CD14-positive monocyte (primary cell): ENCODE measurements at regions not wholly inside any gene's neighbourhood (a gene's known extent, or its start where the extent isn't known, plus 50 kb on each side); places are given as distances from the start of the nearest gene placed in this dataset.
A peak's percentile ranks its signal among the peaks of the same experiment; 100 is the strongest.

ENCODE experiments used
- DNase-seq, 3 donors: peaks; one replicate each; pipeline ENCODE4 v3.0.0-alpha.2; 2011 to 2022
- H2AFZ ChIP-seq: 2 replicates; pipeline ENCODE4 v1.6.0; 2012; ENCODE audit warnings: mild to moderate bottlenecking, low read depth, low read length, inconsistent platforms; ENCODE audit not compliant: insufficient read depth, poor library complexity, severe bottlenecking
- H3K27ac ChIP-seq, 2 donors: 1 replicate in 1 of 2; 2 replicates in 1 of 2; pipeline ENCODE4 v1.5.1; 2012 to 2013; ENCODE audit warnings: low read length in 2 of 2, control low read depth in 1 of 2, inconsistent platforms in 1 of 2, low read depth in 1 of 2, mild to moderate bottlenecking in 1 of 2
- H3K27me3 ChIP-seq, 2 donors: one replicate each; pipeline versions ENCODE4 v1.6.0 to v1.6.1; 2011 to 2013; ENCODE audit warnings: low read length in 2 of 2; ENCODE audit not compliant: control insufficient read depth in 2 of 2, insufficient read depth in 2 of 2
- H3K36me3 ChIP-seq, 2 donors: replicated peaks in 1 of 2; 1 replicate in 1 of 2; 2 replicates in 1 of 2; pipeline versions ENCODE4 v1.5.1 to v1.6.1; 2012 to 2013; ENCODE audit warnings: low read length in 2 of 2, control low read depth in 1 of 2, inconsistent platforms in 1 of 2, mild to moderate bottlenecking in 1 of 2; ENCODE audit not compliant: insufficient read depth in 2 of 2, control insufficient read depth in 1 of 2
- H3K4me1 ChIP-seq, 2 donors: 1 replicate in 1 of 2; 2 replicates in 1 of 2; pipeline versions ENCODE4 v1.5.1 to v1.6.1; 2012 to 2013; ENCODE audit warnings: low read length in 2 of 2, control low read depth in 1 of 2, inconsistent platforms in 1 of 2, mild to moderate bottlenecking in 1 of 2, moderate library complexity in 1 of 2; ENCODE audit not compliant: insufficient read depth in 2 of 2, control insufficient read depth in 1 of 2
- H3K4me2 ChIP-seq: replicated peaks from 2 replicates; pipeline ENCODE3; 2012; ENCODE audit warnings: low read length, moderate library complexity, mild to moderate bottlenecking; ENCODE audit not compliant: poor library complexity, severe bottlenecking; ENCODE audit errors: extremely low read depth
- H3K4me3 ChIP-seq, 3 experiments: fragments of 200-600 bp in 1 of 3; sonication (generic) in 1 of 3; replicated peaks in 1 of 3; 1 replicate in 2 of 3; 2 replicates in 1 of 3; pipeline ENCODE4 v1.5.1; 2011 to 2013; ENCODE audit warnings: low read length in 3 of 3, mild to moderate bottlenecking in 3 of 3, control low read depth in 2 of 3, low read depth in 2 of 3, inconsistent platforms in 1 of 3, moderate library complexity in 1 of 3
- H3K79me2 ChIP-seq: 2 replicates; pipeline ENCODE4 v1.6.0; 2012; ENCODE audit warnings: mild to moderate bottlenecking, control low read depth, inconsistent platforms, low read length, moderate library complexity; ENCODE audit not compliant: insufficient read depth
- H3K9ac ChIP-seq: 2 replicates; pipeline ENCODE4 v1.6.0; 2017; ENCODE audit warnings: low read length, mild to moderate bottlenecking; ENCODE audit not compliant: insufficient read depth, poor library complexity, severe bottlenecking
- H3K9me3 ChIP-seq, 2 donors: replicated peaks in 1 of 2; 1 replicate in 1 of 2; 2 replicates in 1 of 2; pipeline versions ENCODE4 v1.5.1 to v1.6.1; 2012 to 2013; ENCODE audit warnings: low read length in 2 of 2, control low read depth in 1 of 2; ENCODE audit not compliant: control insufficient read depth in 1 of 2, insufficient read depth in 1 of 2
- H4K20me1 ChIP-seq: 2 replicates; pipeline ENCODE4 v1.6.0; 2012; ENCODE audit warnings: mild to moderate bottlenecking, low read length, control low read depth, moderate library complexity; ENCODE audit not compliant: insufficient read depth
- H3K27ac Mint-ChIP-seq, 7 donors: one replicate each; pipeline ENCODE4 v1.8.0; 2020; ENCODE audit warnings: mild to moderate bottlenecking in 7 of 7, mixed read lengths in 7 of 7, moderate library complexity in 6 of 7, inconsistent platforms in 2 of 7
- H3K27me3 Mint-ChIP-seq, 3 donors: one replicate each; pipeline ENCODE4 v1.8.0; 2021 to 2022; ENCODE audit warnings: low read depth in 3 of 3, mild to moderate bottlenecking in 3 of 3, mixed read lengths in 3 of 3, moderate library complexity in 3 of 3, inconsistent platforms in 1 of 3
- H3K36me3 Mint-ChIP-seq, 2 donors: one replicate each; pipeline ENCODE4 v1.8.0; 2020; ENCODE audit warnings: mixed read lengths in 2 of 2, inconsistent platforms in 1 of 2, mild to moderate bottlenecking in 1 of 2
- H3K4me1 Mint-ChIP-seq: one replicate; pipeline ENCODE4 v1.8.0; 2020; ENCODE audit warnings: mild to moderate bottlenecking, mixed read lengths
- H3K4me3 Mint-ChIP-seq, 2 donors: one replicate each; pipeline ENCODE4 v1.8.0; 2020; ENCODE audit warnings: mild to moderate bottlenecking in 2 of 2, mixed read lengths in 2 of 2, moderate library complexity in 1 of 2
- H3K9me3 Mint-ChIP-seq, 7 donors: one replicate each; pipeline ENCODE4 v1.8.0; 2020 to 2022; ENCODE audit warnings: mixed read lengths in 7 of 7, mild to moderate bottlenecking in 6 of 7, moderate library complexity in 6 of 7, inconsistent platforms in 2 of 7
- CTCF ChIP-seq: fragments of 200-600 bp; IDR thresholded peaks from one replicate; pipeline ENCODE4 v1.8.0; 2022; ENCODE audit warnings: antibody characterized with exemption, mild to moderate bottlenecking
- WGBS: methylation state at CpG from one replicate; pipeline ENCODE4 v1.1.5; 2013; ENCODE audit warnings: missing lambda C conversion rate; ENCODE audit not compliant: insufficient coverage; 5-methylcytosine and 5-hydroxymethylcytosine counted together
- intact Hi-C, 2 donors: fragments of 100-400 bp; cut with micrococcal nuclease; formaldehyde crosslinking; loops; one replicate each; pipeline versions ENCODE4 v1.15.0 to v1.15.1; 2023

DNA sequence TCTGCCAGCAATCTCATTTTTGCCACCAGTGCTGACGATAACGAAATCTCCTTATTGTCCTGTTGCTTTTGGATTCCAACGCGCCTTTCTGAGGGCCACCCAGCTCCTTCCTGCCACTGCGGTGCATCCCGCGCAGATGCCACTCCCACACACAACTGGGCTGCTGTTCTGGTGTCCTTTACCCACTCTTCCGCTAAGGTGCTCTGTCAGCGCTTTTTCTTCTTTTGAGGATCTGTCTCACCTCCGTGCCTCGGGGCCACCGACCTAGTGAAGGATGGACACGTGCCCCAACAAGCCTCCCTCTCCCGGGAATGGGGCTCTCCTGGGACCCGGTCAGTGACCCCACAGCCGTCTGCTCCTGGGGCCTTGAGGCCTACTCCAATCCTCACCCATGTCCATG is 314.3 kb upstream of the COBL start:
- no peak overlapping the region for H3K4me3 ChIP-seq
- no peak overlapping the region for H3K27ac Mint-ChIP-seq
- WGBS = 93% methylated on average over 14 of the region's 16 CpGs
- no peaks in the 10 kb centered on the region for H3K36me3 Mint-ChIP-seq
- TF ChIP-seq CTCF = no peak
- no peak for DNase-seq
- H3K4me1 Mint-ChIP-seq = no peaks in the 10 kb centered on the region
- H3K27me3 Mint-ChIP-seq = no peaks in the 10 kb centered on the region
- no peak overlapping the region for H3K27ac ChIP-seq
- H3K9ac ChIP-seq = no peak overlapping the region
- intact Hi-C loops = no loop called here
- H3K4me2 ChIP-seq = no peak overlapping the region
- H3K36me3 ChIP-seq = no peaks in the 10 kb centered on the region
- H3K9me3 ChIP-seq = peaks cover 7 to 29% of the 10 kb centered on the region in 2 donors
- no peak overlapping the region for H2AFZ ChIP-seq
- no peaks in the 10 kb centered on the region for H4K20me1 ChIP-seq
- no peaks in the 10 kb centered on the region for H3K27me3 ChIP-seq
- no peaks in the 10 kb centered on the region for H3K4me1 ChIP-seq
- H3K79me2 ChIP-seq = no peaks in the 10 kb centered on the region
- no peak overlapping the region for H3K4me3 Mint-ChIP-seq
- H3K9me3 Mint-ChIP-seq = peaks cover 7 to 20% (median 17%) of the 10 kb centered on the region in 7 donors

GRCh38 chr7:51629206-51629605 is 312.6 kb upstream of the COBL start:
- Histone ChIP-seq H3K4me3 (no peak overlapping the region), H3K27ac (no peak overlapping the region), H3K36me3 (no peaks in the 10 kb centered on the region), H2AFZ (no peak overlapping the region), H3K27me3 (no peaks in the 10 kb centered on the region), H3K79me2 (no peaks in the 10 kb centered on the region), H3K9ac (no peak overlapping the region), H3K4me1 (no peaks in the 10 kb centered on the region), H3K9me3 (peaks cover 7 to 34% of the 10 kb centered on the region in 2 donors), H4K20me1 (no peaks in the 10 kb centered on the region), H3K4me2 (no peak overlapping the region)
- intact Hi-C loops = no loop called here
- Mint-ChIP-seq H3K27me3 (no peaks in the 10 kb centered on the region), H3K36me3 (no peaks in the 10 kb centered on the region), H3K4me3 (no peak overlapping the region), H3K27ac (peak overlapping the region in 1 of 7 donors; percentile 31), H3K9me3 (peaks cover 13 to 21% (median 20%) of the 10 kb centered on the region in 7 donors), H3K4me1 (no peaks in the 10 kb centered on the region)
- WGBS = 69% methylated on average over 3 of the region's 5 CpGs
- TF ChIP-seq CTCF = no peak
- no peak for DNase-seq
